Heart left ventricle (tissue), 13 donors: ENCODE measurements at regions not wholly inside any gene's neighbourhood (a gene's known extent, or its start where the extent isn't known, plus 50 kb on each side); places are given as distances from the start of the nearest gene placed in this dataset.

Experiments
- POLR2A ChIP-seq, 2 donors: fragments of 450-650 bp; IDR thresholded peaks; one replicate each; pipeline ENCODE4 v1.6.1; 2017; ENCODE audit warnings: antibody characterized with exemption in 2 of 2, mild to moderate bottlenecking in 2 of 2, moderate library complexity in 2 of 2
- TF ChIP-seq, protein P1 (sequence below), 12 donors: fragments of 200-600 bp; sonication (generic) in 4 of 12; IDR thresholded peaks; one replicate each; pipeline versions ENCODE4 v1.5.0 to v1.8.0; 2018 to 2022; ENCODE audit warnings: antibody characterized with exemption in 12 of 12, mild to moderate bottlenecking in 5 of 12
- donor health status: ischemic (EF 13 %, LVEDD 7.1; RV severe dilation, severe dysfunction).
- donor health status: DM: no; HTN: yes; CAD: no.
- donor health status: DM: no; HTN: no; CAD: no.
- donor health status: ischemic (EF 25% LVEDD 6.9; RV normal size, moderate dysfunction).
- donor health status: ischemic (EF 25% LVEDD 5.7; RV mildly dilated, moderate dysfunction).
- donor health status: ischemic (EF 35%, LVEDD 5.7; RV mildly dilated, moderate dysfunction).
- donor health status: nonischemic (EF 11% LVEDD 7.7; RV severe dilation, severe dysfunction).
- donor health status: DM: yes; HTN: yes; CAD: no.
- donor health status: PGD.
- donor health status: ischemic (EF 29% LVEDD 5.4; RV normal size, mild dysfunction).
- donor health status: nonischemic (EF 23%, LVEDD 6.1; RV moderate dilation, normal function).

DNA sequence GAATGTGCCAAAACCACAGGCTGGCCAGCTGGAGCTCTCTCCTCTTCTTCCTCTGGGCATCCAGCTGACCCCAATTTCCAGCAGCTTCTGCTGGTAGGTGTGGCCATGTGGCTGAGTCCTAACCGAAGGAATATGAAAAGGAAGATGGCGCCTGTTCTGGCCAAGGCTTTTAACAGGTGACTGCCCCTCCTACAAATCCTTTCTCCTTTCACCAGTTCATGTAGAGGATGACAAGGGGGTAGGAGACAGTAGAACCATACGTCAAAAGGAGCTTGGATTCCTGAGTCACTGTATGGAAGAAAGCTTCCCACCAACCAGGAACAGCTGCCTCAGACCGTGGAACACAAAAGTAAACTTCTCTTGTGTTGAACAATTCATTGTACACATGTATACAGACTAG lies 316.7 kb upstream of the IGF1R start:
- TF ChIP-seq, protein P1, sequence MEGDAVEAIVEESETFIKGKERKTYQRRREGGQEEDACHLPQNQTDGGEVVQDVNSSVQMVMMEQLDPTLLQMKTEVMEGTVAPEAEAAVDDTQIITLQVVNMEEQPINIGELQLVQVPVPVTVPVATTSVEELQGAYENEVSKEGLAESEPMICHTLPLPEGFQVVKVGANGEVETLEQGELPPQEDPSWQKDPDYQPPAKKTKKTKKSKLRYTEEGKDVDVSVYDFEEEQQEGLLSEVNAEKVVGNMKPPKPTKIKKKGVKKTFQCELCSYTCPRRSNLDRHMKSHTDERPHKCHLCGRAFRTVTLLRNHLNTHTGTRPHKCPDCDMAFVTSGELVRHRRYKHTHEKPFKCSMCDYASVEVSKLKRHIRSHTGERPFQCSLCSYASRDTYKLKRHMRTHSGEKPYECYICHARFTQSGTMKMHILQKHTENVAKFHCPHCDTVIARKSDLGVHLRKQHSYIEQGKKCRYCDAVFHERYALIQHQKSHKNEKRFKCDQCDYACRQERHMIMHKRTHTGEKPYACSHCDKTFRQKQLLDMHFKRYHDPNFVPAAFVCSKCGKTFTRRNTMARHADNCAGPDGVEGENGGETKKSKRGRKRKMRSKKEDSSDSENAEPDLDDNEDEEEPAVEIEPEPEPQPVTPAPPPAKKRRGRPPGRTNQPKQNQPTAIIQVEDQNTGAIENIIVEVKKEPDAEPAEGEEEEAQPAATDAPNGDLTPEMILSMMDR (IDR thresholded peaks at IDR 0.05): no peak
- no peak for TF ChIP-seq POLR2A (IDR thresholded peaks at IDR 0.05)
